ENCODE measurements at regions not wholly inside any gene's neighbourhood (a gene's known extent, or its start where the extent isn't known, plus 50 kb on each side); places are given as distances from the start of the nearest gene placed in this dataset.

GRCh38 chr2:120983344-120983743, 247.7 kb downstream of the GLI2 start:
- TF ChIP-seq CTCF (IDR thresholded peaks at IDR 0.05) (no peak), TEAD4 (CRISPR knock-in tag; IDR thresholded peaks at IDR 0.05) (no peak), CREB1 (CRISPR knock-in tag; IDR thresholded peaks at IDR 0.05) (no peak), JUN (CRISPR knock-in tag; IDR thresholded peaks at IDR 0.05) (no peak), ZNF138 (CRISPR knock-in tag; conservative IDR thresholded peaks at IDR 0.05) (no peak)
